ENCODE measurements at regions not wholly inside any gene's neighbourhood (a gene's known extent, or its start where the extent isn't known, plus 50 kb on each side); places are given as distances from the start of the nearest gene placed in this dataset.

- no peak for TF ChIP-seq POLR2A (IDR thresholded peaks at IDR 0.05)
- TF ChIP-seq CTCF (IDR thresholded peaks at IDR 0.05) = no peak
- intact Hi-C loops (cut with DNase I; ENCODE audit: low total_unique reads) = no loop called here
- WGBS, 2 donors = 79 to 85% methylated on average over 9 of the region's 9 CpGs
- no peak for DNase-seq (ENCODE audit: low spot score in 2 of 2)
- no peak overlapping the region for H3K4me3 ChIP-seq (ENCODE audit: low read depth, poor library complexity, severe bottlenecking)
Measured at GRCh38 chr20:11791835-11792567, 125.7 kb upstream of the BTBD3 start.

GRCh38 chr20:11792568-11792953 is 125.1 kb upstream of the BTBD3 start:
- no peak overlapping the region for H3K4me3 ChIP-seq (ENCODE audit: low read depth, poor library complexity, severe bottlenecking)
- TF ChIP-seq POLR2A (IDR thresholded peaks at IDR 0.05) = no peak
- TF ChIP-seq CTCF (IDR thresholded peaks at IDR 0.05) = no peak
- no peak for DNase-seq (ENCODE audit: low spot score in 2 of 2)
- WGBS, 2 donors = 40 to 64% methylated on average over 2 of the region's 2 CpGs
- intact Hi-C loops (cut with DNase I; ENCODE audit: low total_unique reads) = no loop called here

- TF ChIP-seq POLR2A (IDR thresholded peaks at IDR 0.05) (no peak), CTCF (IDR thresholded peaks at IDR 0.05) (no peak)
- intact Hi-C loops (cut with DNase I; ENCODE audit: low total_unique reads) = no loop called here
- 91 to 94% methylated on average over 3 of the region's 3 CpGs for WGBS, 2 donors
- DNase-seq (ENCODE audit: low spot score in 2 of 2) = no peak
- H3K4me3 ChIP-seq (ENCODE audit: low read depth, poor library complexity, severe bottlenecking) = no peak overlapping the region
Measured at GRCh38 chr20:11794525-11794924, 123.2 kb upstream of the BTBD3 start.

- intact Hi-C loops (cut with DNase I; ENCODE audit: low total_unique reads) = no loop called here
- no peak overlapping the region for H3K4me3 ChIP-seq (ENCODE audit: low read depth, poor library complexity, severe bottlenecking)
- WGBS, 2 donors = 85 to 91% methylated on average over 8 of the region's 8 CpGs
- no peak for DNase-seq (ENCODE audit: low spot score in 2 of 2)
- no peak for TF ChIP-seq CTCF (IDR thresholded peaks at IDR 0.05)
- no peak for TF ChIP-seq POLR2A (IDR thresholded peaks at IDR 0.05)
Measured at GRCh38 chr20:11795071-11795615, 122.5 kb upstream of the BTBD3 start.

- intact Hi-C loops (cut with DNase I; ENCODE audit: low total_unique reads) = no loop called here
- H3K4me3 ChIP-seq (ENCODE audit: low read depth, poor library complexity, severe bottlenecking) = no peak overlapping the region
- 60 to 72% methylated on average over 4 of the region's 4 CpGs for WGBS, 2 donors
- DNase-seq (ENCODE audit: low spot score in 2 of 2) = no peak
- TF ChIP-seq CTCF (IDR thresholded peaks at IDR 0.05) (no peak), POLR2A (IDR thresholded peaks at IDR 0.05) (no peak)
Measured at GRCh38 chr20:11796026-11796425, 121.7 kb upstream of the BTBD3 start.

GRCh38 chr20:11797156-11797555 is 120.5 kb upstream of the BTBD3 start:
- H3K4me3 ChIP-seq (ENCODE audit: low read depth, poor library complexity, severe bottlenecking) = no peak overlapping the region
- no peak for DNase-seq (ENCODE audit: low spot score in 2 of 2)
- intact Hi-C loops (cut with DNase I; ENCODE audit: low total_unique reads) = no loop called here
- TF ChIP-seq POLR2A (IDR thresholded peaks at IDR 0.05) (no peak), CTCF (IDR thresholded peaks at IDR 0.05) (no peak)

All from lower leg skin (tissue), 4 donors.